SK-N-SH (cell line): ENCODE measurements at regions not wholly inside any gene's neighbourhood (a gene's known extent, or its start where the extent isn't known, plus 50 kb on each side); places are given as distances from the start of the nearest gene placed in this dataset.

Experiments used
- EP300 ChIP-seq, 2 experiments: IDR thresholded peaks; 2 replicates each; pipeline versions ENCODE4 v1.4.0 to v1.6.1; 2012; ENCODE audit warnings: borderline replicate concordance in 1 of 2, low read depth in 1 of 2, low read length in 1 of 2
- FOXJ3 ChIP-seq: sonication (generic); formaldehyde crosslinking; IDR thresholded peaks from 2 replicates; pipeline ENCODE4 v1.5.1; 2020; ENCODE audit warnings: mild to moderate bottlenecking, missing genetic modification reagents
- JUND ChIP-seq: IDR thresholded peaks from 2 replicates; pipeline ENCODE4 v1.4.0; 2012
- NFIC ChIP-seq: IDR thresholded peaks from 2 replicates; pipeline ENCODE4 v1.4.0; 2012; ENCODE audit warnings: borderline replicate concordance
- TF ChIP-seq, protein P1 (sequence below): IDR thresholded peaks from 2 replicates; pipeline ENCODE4 v1.4.0; 2012; ENCODE audit warnings: low read depth
- TF ChIP-seq, protein P2 (sequence below): fragments of 200-600 bp; sonication (generic); IDR thresholded peaks from 2 replicates; pipeline ENCODE4 v1.6.1; 2017; ENCODE audit warnings: antibody characterized with exemption, mild to moderate bottlenecking, moderate library complexity

DNA sequence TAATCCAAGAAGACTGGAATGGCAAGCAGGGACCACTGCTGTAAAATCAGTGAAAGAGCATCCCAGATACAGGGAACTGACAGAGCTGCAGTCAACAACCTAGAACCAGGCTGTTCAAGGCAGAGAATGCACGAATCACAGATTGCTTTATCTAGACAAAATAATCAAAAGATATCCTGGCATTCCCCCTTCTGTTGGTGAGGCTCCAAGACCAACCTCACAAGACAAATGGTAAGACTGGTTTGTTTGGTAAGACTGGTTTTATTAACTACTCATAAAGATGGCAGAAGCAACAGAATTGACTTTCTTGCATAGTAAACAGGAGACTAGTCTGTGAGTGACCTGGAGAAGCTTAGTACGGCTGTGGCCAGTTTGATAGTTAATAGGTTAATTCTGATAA is 88.8 kb upstream of the AHI1 start:
- TF ChIP-seq, protein P1, sequence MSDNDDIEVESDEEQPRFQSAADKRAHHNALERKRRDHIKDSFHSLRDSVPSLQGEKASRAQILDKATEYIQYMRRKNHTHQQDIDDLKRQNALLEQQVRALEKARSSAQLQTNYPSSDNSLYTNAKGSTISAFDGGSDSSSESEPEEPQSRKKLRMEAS: no peak
- TF ChIP-seq, protein P2, sequence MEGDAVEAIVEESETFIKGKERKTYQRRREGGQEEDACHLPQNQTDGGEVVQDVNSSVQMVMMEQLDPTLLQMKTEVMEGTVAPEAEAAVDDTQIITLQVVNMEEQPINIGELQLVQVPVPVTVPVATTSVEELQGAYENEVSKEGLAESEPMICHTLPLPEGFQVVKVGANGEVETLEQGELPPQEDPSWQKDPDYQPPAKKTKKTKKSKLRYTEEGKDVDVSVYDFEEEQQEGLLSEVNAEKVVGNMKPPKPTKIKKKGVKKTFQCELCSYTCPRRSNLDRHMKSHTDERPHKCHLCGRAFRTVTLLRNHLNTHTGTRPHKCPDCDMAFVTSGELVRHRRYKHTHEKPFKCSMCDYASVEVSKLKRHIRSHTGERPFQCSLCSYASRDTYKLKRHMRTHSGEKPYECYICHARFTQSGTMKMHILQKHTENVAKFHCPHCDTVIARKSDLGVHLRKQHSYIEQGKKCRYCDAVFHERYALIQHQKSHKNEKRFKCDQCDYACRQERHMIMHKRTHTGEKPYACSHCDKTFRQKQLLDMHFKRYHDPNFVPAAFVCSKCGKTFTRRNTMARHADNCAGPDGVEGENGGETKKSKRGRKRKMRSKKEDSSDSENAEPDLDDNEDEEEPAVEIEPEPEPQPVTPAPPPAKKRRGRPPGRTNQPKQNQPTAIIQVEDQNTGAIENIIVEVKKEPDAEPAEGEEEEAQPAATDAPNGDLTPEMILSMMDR: no peak
- TF ChIP-seq JUND (no peak), FOXJ3 (CRISPR knock-in tag) (no peak), EP300 (IDR thresholded peaks at IDR 0.05; ENCODE audit: borderline replicate concordance in 1 of 2, low read depth in 1 of 2, low read length in 1 of 2) (no peak), NFIC (no peak)
